WERI-Rb-1 (cell line): ENCODE measurements at regions not wholly inside any gene's neighbourhood (a gene's known extent, or its start where the extent isn't known, plus 50 kb on each side); places are given as distances from the start of the nearest gene placed in this dataset.

Experiments used
- DNase-seq: peaks from one replicate; pipeline ENCODE4 v3.0.0-alpha.2; 2020
- H3K27ac ChIP-seq: fragments of 250-450 bp; sonication (Bioruptor Pico); 2 replicates; pipeline ENCODE4 v1.5.1; 2020; ENCODE audit warnings: mild to moderate bottlenecking, moderate library complexity
- H3K27me3 ChIP-seq: fragments of 250-450 bp; sonication (Bioruptor Pico); 2 replicates; pipeline ENCODE4 v1.5.1; 2021; ENCODE audit warnings: mild to moderate bottlenecking, low read depth, moderate library complexity; ENCODE audit not compliant: insufficient read depth, severe bottlenecking
- H3K36me3 ChIP-seq: fragments of 250-450 bp; sonication (Bioruptor Pico); 2 replicates; pipeline ENCODE4 v1.5.1; 2020; ENCODE audit warnings: mild to moderate bottlenecking, moderate library complexity
- H3K4me3 ChIP-seq: 2 replicates; pipeline ENCODE4 v1.5.1; 2011; ENCODE audit warnings: low read depth, mild to moderate bottlenecking, control low read depth, low read length
- H3K9me3 ChIP-seq: fragments of 250-450 bp; sonication (Bioruptor Pico); 2 replicates; pipeline ENCODE4 v1.5.1; 2021; ENCODE audit warnings: mild to moderate bottlenecking, moderate library complexity; ENCODE audit not compliant: severe bottlenecking
- TF ChIP-seq, protein P1 (sequence below): IDR thresholded peaks from 2 replicates; pipeline ENCODE4 v1.5.1; 2011; ENCODE audit warnings: low read depth, mild to moderate bottlenecking, control low read depth, inconsistent platforms, low read length

DNA sequence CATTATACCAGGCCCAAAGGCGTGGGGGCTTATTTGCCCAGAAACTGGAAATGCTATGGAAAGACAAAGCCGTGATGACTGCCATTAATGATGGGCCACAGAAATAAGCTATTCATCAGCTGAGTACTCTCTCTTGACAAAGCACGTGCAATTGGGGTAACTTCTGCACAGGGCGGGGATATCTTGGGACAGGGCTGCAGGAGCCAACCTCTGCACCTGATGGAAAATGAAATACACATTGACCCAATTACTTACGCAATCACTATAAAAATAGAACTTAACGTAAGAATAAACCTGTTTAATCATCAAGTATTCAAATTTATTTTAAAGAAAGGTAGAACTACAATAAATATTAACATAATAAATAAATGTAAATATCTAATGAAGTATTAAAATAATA, 180.1 kb upstream of the NTF3 start:
- TF ChIP-seq, protein P1, sequence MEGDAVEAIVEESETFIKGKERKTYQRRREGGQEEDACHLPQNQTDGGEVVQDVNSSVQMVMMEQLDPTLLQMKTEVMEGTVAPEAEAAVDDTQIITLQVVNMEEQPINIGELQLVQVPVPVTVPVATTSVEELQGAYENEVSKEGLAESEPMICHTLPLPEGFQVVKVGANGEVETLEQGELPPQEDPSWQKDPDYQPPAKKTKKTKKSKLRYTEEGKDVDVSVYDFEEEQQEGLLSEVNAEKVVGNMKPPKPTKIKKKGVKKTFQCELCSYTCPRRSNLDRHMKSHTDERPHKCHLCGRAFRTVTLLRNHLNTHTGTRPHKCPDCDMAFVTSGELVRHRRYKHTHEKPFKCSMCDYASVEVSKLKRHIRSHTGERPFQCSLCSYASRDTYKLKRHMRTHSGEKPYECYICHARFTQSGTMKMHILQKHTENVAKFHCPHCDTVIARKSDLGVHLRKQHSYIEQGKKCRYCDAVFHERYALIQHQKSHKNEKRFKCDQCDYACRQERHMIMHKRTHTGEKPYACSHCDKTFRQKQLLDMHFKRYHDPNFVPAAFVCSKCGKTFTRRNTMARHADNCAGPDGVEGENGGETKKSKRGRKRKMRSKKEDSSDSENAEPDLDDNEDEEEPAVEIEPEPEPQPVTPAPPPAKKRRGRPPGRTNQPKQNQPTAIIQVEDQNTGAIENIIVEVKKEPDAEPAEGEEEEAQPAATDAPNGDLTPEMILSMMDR: no peak
- Histone ChIP-seq H3K9me3 (no peaks in the 10 kb centered on the region), H3K36me3 (no peaks in the 10 kb centered on the region)

DNA sequence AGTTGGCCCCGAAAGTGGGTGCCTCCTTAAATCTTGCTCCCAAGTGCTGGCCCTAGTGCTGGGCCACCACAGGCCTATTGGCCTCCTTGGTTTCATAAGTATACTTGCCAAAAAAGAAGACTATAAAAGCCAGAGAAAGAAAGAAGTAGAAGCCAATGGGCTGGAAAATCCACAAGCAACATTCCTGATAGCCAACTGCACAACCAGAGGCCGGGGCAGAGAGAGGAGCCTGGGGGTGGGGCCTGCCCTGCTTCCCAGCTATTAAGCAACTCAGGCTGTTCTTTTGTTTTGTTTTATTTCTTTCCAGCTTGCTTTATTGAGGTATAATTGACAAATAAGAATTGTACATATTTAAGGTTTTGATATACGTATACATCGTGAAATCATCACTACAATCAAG, 177.2 kb upstream of the NTF3 start:
- no peaks in the 10 kb centered on the region for H3K36me3 ChIP-seq
- H3K9me3 ChIP-seq: no peaks in the 10 kb centered on the region
- no peak overlapping the region for H3K27ac ChIP-seq
- H3K27me3 ChIP-seq: no peaks in the 10 kb centered on the region
- TF ChIP-seq, protein P1: no peak
- no peak overlapping the region for H3K4me3 ChIP-seq
- no peak for DNase-seq

More for the DNA sequence above, 180.1 kb upstream of the NTF3 start:
- no peaks in the 10 kb centered on the region for H3K27me3 ChIP-seq
- DNase-seq: no peak
- H3K27ac ChIP-seq: no peak overlapping the region
- no peak overlapping the region for H3K4me3 ChIP-seq

DNA sequence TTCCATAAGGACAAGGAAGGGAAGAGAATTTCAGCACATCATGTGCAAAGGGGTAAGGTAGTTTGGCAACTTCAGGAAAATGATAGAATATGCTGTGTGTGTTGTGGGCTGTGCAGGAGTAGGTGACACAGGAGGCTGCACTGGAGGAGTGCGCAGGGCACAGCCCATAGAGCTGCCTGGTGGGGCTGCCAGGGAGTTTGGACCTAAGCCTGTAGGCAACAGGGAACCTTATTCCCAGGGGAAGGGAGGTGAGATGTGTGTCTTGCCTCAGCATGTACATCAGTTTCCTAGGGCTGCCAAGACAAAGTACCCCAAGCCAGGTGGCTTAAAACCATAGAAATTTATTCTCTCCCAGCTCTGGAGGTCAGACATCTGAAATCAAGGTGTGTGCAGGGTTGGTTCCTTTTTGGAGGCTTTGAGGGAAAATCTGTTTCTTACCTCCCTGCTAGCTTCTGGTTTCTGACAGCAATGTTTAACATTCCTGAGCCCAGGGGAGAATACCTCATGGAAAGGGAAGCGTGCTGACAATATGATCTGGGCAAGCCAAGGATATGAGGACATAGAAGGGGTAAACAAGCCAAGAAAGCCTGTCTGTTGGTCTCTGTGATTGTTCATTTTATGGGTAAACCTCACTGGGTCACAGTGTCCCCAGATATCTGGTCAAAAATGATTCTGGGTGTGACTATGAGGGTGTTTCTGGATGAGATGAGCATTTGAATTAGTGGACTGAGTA, 174.0 kb upstream of the NTF3 start:
- TF ChIP-seq, protein P1: no peak
- DNase-seq: no peak
- H3K27ac ChIP-seq: no peak overlapping the region
- no peak overlapping the region for H3K4me3 ChIP-seq
- H3K36me3 ChIP-seq: no peaks in the 10 kb centered on the region
- no peaks in the 10 kb centered on the region for H3K27me3 ChIP-seq
- no peaks in the 10 kb centered on the region for H3K9me3 ChIP-seq

DNA sequence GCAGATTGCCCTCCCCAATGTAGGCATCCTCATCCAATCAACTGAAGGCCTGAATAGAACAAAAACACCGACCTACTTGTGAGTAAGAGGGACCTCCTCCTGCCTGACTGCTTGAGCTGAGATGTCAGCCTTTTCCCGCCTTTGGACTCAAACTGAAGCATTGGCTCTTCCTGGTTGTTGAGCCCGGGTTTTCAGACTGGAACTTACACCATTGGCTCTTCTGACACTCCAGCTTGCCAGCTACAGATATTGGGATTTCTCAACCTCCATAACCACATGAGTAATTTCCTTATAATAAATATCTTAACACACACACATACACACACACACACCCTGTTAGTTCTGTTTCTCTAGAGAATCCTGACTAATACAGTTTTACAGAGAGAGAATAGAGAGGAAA, 173.4 kb upstream of the NTF3 start:
- DNase-seq: no peak
- Histone ChIP-seq H3K36me3 (no peaks in the 10 kb centered on the region), H3K27me3 (no peaks in the 10 kb centered on the region), H3K9me3 (no peaks in the 10 kb centered on the region), H3K27ac (no peak overlapping the region), H3K4me3 (no peak overlapping the region)
- TF ChIP-seq, protein P1: no peak

DNA sequence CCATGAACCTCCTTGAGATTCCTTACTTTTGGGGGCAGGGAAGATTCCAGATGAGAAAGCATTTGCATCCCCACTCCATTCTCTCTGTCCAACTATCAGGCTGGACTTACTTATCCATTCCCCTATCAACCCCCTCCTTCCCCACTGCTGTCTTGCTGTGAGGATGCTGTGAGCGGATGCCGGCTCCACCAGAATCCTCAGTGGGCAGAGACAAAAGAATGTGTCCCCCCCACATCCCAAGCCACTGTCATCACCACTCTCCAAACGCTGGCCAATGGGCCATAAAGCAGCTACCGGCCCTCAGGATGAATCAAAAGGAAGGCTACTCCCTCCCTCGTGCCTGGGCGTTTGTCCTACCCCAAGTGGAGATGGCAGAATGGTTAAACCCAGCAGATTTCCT, 173.0 kb upstream of the NTF3 start:
- Histone ChIP-seq H3K36me3 (no peaks in the 10 kb centered on the region), H3K27ac (no peak overlapping the region), H3K4me3 (no peak overlapping the region), H3K9me3 (no peaks in the 10 kb centered on the region), H3K27me3 (no peaks in the 10 kb centered on the region)
- TF ChIP-seq, protein P1: no peak
- DNase-seq: no peak

DNA sequence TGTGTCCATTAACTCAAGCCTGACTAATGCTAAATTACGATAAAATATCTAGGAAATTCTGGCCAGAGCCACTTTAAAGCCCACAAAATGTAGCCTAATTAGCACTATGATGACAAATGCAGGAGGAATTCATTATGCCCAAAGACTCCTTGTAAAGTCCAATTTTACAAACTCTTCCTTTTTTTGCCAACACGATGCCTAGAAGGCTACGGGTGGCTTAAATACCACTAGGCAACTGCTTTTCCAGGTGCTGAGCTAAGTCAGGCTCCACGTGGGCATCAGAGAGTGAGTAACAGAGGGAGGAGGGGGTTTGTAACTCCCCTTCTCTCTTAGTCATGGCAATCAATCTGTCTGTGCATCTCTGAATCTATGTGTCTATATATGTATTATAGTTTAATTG, 172.4 kb upstream of the NTF3 start:
- Histone ChIP-seq H3K4me3 (no peak overlapping the region), H3K9me3 (no peaks in the 10 kb centered on the region), H3K36me3 (no peaks in the 10 kb centered on the region), H3K27me3 (no peaks in the 10 kb centered on the region), H3K27ac (no peak overlapping the region)
- TF ChIP-seq, protein P1: no peak
- no peak for DNase-seq
